IPS DF 6.9 (cell line): ENCODE measurements at regions not wholly inside any gene's neighbourhood (a gene's known extent, or its start where the extent isn't known, plus 50 kb on each side); places are given as distances from the start of the nearest gene placed in this dataset.

ENCODE experiments used
- DNase-seq: peaks from one replicate; pipeline ENCODE4 v3.0.0-alpha.2; 2013; ENCODE audit warnings: low read depth, low spot score
- H3K27ac ChIP-seq: one replicate; pipeline ENCODE4 v1.5.1; 2013; ENCODE audit warnings: low read length, control low read depth
- H3K27me3 ChIP-seq: 2 replicates; pipeline ENCODE4 v1.6.1; 2013; ENCODE audit warnings: mild to moderate bottlenecking, low read length; ENCODE audit not compliant: control insufficient read depth, insufficient read depth
- H3K36me3 ChIP-seq: 2 replicates; pipeline ENCODE4 v1.6.1; 2013; ENCODE audit warnings: low read length; ENCODE audit not compliant: control insufficient read depth, insufficient read depth
- H3K4me1 ChIP-seq: 2 replicates; pipeline ENCODE4 v1.6.1; 2013; ENCODE audit warnings: low read length; ENCODE audit not compliant: control insufficient read depth, insufficient read depth
- H3K4me3 ChIP-seq: 2 replicates; pipeline ENCODE4 v1.5.1; 2013; ENCODE audit warnings: mild to moderate bottlenecking, low read length
- H3K9me3 ChIP-seq: 2 replicates; pipeline ENCODE4 v1.6.1; 2013; ENCODE audit warnings: low read length, inconsistent platforms; ENCODE audit not compliant: control insufficient read depth, insufficient read depth
- WGBS: extraction: QIAGEN DNeasy Blood & Tissue Kit; methylation state at CpG from one replicate; pipeline ENCODE4 v1.1.7; 2013; ENCODE audit warnings: mixed read lengths, missing lambda C conversion rate; ENCODE audit not compliant: insufficient read length, insufficient coverage; 5-methylcytosine and 5-hydroxymethylcytosine counted together

- no peak overlapping the region for H3K27ac ChIP-seq
- DNase-seq, result no peak
- WGBS, result no CpG with 5 or more reads among the region's 1 CpG
- H3K4me1 ChIP-seq, result no peaks in the 10 kb centered on the region
- H3K36me3 ChIP-seq, result no peaks in the 10 kb centered on the region
- H3K9me3 ChIP-seq, result no peaks in the 10 kb centered on the region
- H3K4me3 ChIP-seq, result no peak overlapping the region
- no peaks in the 10 kb centered on the region for H3K27me3 ChIP-seq
These were observed 381.2 kb downstream of the SFMBT2 start for GRCh38 chr10:7029672-7030071.

GRCh38 chr10:7028809-7029166 is 382.0 kb downstream of the SFMBT2 start:
- no peaks in the 10 kb centered on the region for H3K27me3 ChIP-seq
- H3K4me1 ChIP-seq, result no peaks in the 10 kb centered on the region
- H3K27ac ChIP-seq, result no peak overlapping the region
- no peak for DNase-seq
- no peaks in the 10 kb centered on the region for H3K9me3 ChIP-seq
- no peaks in the 10 kb centered on the region for H3K36me3 ChIP-seq
- whole genome bisulfite sequencing, result no CpG with 5 or more reads among the region's 1 CpG
- H3K4me3 ChIP-seq, result no peak overlapping the region

GRCh38 chr10:7027913-7028808 is 382.7 kb downstream of the SFMBT2 start:
- Histone ChIP-seq H3K36me3 (no peaks in the 10 kb centered on the region), H3K27me3 (no peaks in the 10 kb centered on the region), H3K27ac (no peak overlapping the region), H3K4me1 (no peaks in the 10 kb centered on the region), H3K9me3 (no peaks in the 10 kb centered on the region), H3K4me3 (no peak overlapping the region)
- no CpG with 5 or more reads among the region's 7 CpGs for WGBS
- no peak for DNase-seq

GRCh38 chr10:7027237-7027912 is 383.5 kb downstream of the SFMBT2 start:
- Histone ChIP-seq H3K4me3 (no peak overlapping the region), H3K4me1 (no peaks in the 10 kb centered on the region), H3K36me3 (no peaks in the 10 kb centered on the region), H3K27me3 (no peaks in the 10 kb centered on the region), H3K9me3 (no peaks in the 10 kb centered on the region), H3K27ac (no peak overlapping the region)
- no peak for DNase-seq
- WGBS, result no CpG with 5 or more reads among the region's 4 CpGs

- DNase-seq, result no peak
- Histone ChIP-seq H3K4me3 (no peak overlapping the region), H3K4me1 (no peaks in the 10 kb centered on the region), H3K36me3 (no peaks in the 10 kb centered on the region), H3K27ac (no peak overlapping the region), H3K9me3 (no peaks in the 10 kb centered on the region), H3K27me3 (no peaks in the 10 kb centered on the region)
- WGBS, result no CpG with 5 or more reads among the region's 4 CpGs
These were observed 384.0 kb downstream of the SFMBT2 start for GRCh38 chr10:7026818-7027217.

- Histone ChIP-seq H3K27ac (no peak overlapping the region), H3K4me1 (no peaks in the 10 kb centered on the region), H3K27me3 (no peaks in the 10 kb centered on the region), H3K36me3 (no peaks in the 10 kb centered on the region), H3K4me3 (no peak overlapping the region), H3K9me3 (no peaks in the 10 kb centered on the region)
- DNase-seq, result no peak
- no CpG with 5 or more reads among the region's 2 CpGs for WGBS
These were observed 385.5 kb downstream of the SFMBT2 start for GRCh38 chr10:7025296-7025695.

GRCh38 chr10:7015457-7015856 is 395.4 kb downstream of the SFMBT2 start:
- no peaks in the 10 kb centered on the region for H3K9me3 ChIP-seq
- no peaks in the 10 kb centered on the region for H3K36me3 ChIP-seq
- H3K4me3 ChIP-seq, result no peak overlapping the region
- H3K4me1 ChIP-seq, result no peaks in the 10 kb centered on the region
- no peak overlapping the region for H3K27ac ChIP-seq
- no CpG with 5 or more reads among the region's 5 CpGs for WGBS
- no peak for DNase-seq
- no peaks in the 10 kb centered on the region for H3K27me3 ChIP-seq

GRCh38 chr10:7014721-7015120 is 396.1 kb downstream of the SFMBT2 start:
- H3K27ac ChIP-seq, result no peak overlapping the region
- no peaks in the 10 kb centered on the region for H3K36me3 ChIP-seq
- H3K4me3 ChIP-seq, result no peak overlapping the region
- H3K9me3 ChIP-seq, result no peaks in the 10 kb centered on the region
- H3K4me1 ChIP-seq, result no peaks in the 10 kb centered on the region
- DNase-seq, result no peak
- H3K27me3 ChIP-seq, result no peaks in the 10 kb centered on the region
- WGBS, result no CpG with 5 or more reads among the region's 4 CpGs

GRCh38 chr10:7011994-7012393 is 398.8 kb downstream of the SFMBT2 start:
- no peaks in the 10 kb centered on the region for H3K36me3 ChIP-seq
- DNase-seq, result no peak
- H3K4me1 ChIP-seq, result no peaks in the 10 kb centered on the region
- no peak overlapping the region for H3K27ac ChIP-seq
- WGBS, result no CpG with 5 or more reads among the region's 2 CpGs
- no peak overlapping the region for H3K4me3 ChIP-seq
- H3K9me3 ChIP-seq, result no peaks in the 10 kb centered on the region
- H3K27me3 ChIP-seq, result no peaks in the 10 kb centered on the region

GRCh38 chr10:7008645-7009044 is 402.2 kb downstream of the SFMBT2 start:
- no peak for DNase-seq
- H3K4me3 ChIP-seq, result no peak overlapping the region
- H3K27ac ChIP-seq, result no peak overlapping the region
- no peaks in the 10 kb centered on the region for H3K27me3 ChIP-seq
- no peaks in the 10 kb centered on the region for H3K4me1 ChIP-seq
- WGBS, result no CpG with 5 or more reads among the region's 2 CpGs
- no peaks in the 10 kb centered on the region for H3K36me3 ChIP-seq
- H3K9me3 ChIP-seq, result no peaks in the 10 kb centered on the region
